Activated naive CD4-positive, alpha-beta T cell treated with anti-CD3 and anti-CD28 coated beads, Interleukin-2, amount 10 ng/mL, durations not matched to agents 7 days and 5 days (primary cell): ENCODE measurements at regions not wholly inside any gene's neighbourhood (a gene's known extent, or its start where the extent isn't known, plus 50 kb on each side); places are given as distances from the start of the nearest gene placed in this dataset.

Experiments used
- CTCF ChIA-PET: fragments of 350-600 bp; sonication (Branson Sonifier 250); formaldehyde crosslinking; loops from one replicate; lab custom pipeline; 2021; ENCODE audit warnings: antibody characterized with exemption; lab: Charles Lee
- DNase-seq: peaks from one replicate; pipeline ENCODE4 v3.0.0-alpha.2; 2020
- H3K27ac Mint-ChIP-seq: one replicate; pipeline ENCODE4 v1.8.0; 2021; ENCODE audit warnings: mild to moderate bottlenecking, moderate library complexity, mixed read lengths
- H3K27me3 Mint-ChIP-seq: one replicate; pipeline ENCODE4 v1.8.0; 2021; ENCODE audit warnings: mild to moderate bottlenecking, mixed read lengths
- H3K36me3 Mint-ChIP-seq: one replicate; pipeline ENCODE4 v1.8.0; 2021; ENCODE audit warnings: mixed read lengths
- H3K4me1 Mint-ChIP-seq: one replicate; pipeline ENCODE4 v1.8.0; 2021; ENCODE audit warnings: mixed read lengths
- H3K4me3 Mint-ChIP-seq: one replicate; pipeline ENCODE4 v1.8.0; 2021; ENCODE audit warnings: mild to moderate bottlenecking, moderate library complexity, mixed read lengths
- H3K9me3 Mint-ChIP-seq: one replicate; pipeline ENCODE4 v1.8.0; 2021; ENCODE audit warnings: mixed read lengths

DNA sequence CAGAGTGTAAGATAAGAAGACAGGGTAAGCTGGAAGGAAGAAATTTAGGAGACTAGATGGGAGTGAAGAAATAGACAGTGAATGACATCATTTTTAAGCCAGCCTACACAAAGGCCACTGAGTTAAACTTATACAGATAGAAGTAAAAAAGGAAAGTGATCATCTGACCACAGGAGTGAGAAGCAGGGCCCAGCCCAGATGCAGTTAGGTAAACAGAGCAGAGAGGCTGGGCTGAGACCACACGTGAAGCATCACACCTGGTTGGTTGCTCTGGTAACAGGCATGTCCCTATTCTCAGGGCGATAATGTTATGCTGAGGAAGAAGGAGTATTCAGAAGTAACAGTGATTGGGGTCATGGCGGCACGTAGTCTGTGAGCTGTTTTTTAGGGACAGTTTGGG, 1079.4 kb downstream of the AACS start:
- Mint-ChIP-seq H3K9me3 (peaks cover 10% of the 10 kb centered on the region), H3K27me3 (no peaks in the 10 kb centered on the region), H3K27ac (no peak overlapping the region), H3K36me3 (no peaks in the 10 kb centered on the region), H3K4me1 (no peaks in the 10 kb centered on the region), H3K4me3 (no peak overlapping the region)
- CTCF ChIA-PET = no interaction called here
- DNase-seq = no peak

DNA sequence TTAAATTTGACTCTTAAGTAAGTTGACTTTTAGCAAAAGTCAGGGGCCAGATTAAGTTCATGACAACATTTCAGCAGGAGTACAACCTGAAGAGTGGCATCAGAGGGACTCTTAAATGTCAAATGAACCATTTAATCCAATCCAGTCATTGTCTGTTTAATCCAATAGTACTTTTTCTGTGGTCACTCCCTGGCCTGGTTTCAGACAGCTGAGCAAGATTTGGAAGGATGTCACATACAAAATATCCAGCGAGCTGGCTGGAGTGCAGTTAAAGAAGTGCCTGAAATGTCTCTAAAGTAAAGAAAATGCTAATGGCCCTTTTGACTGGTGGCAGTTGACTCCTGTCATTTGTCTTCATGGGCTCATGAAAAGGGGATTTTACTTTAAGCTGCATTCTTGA, 1082.1 kb downstream of the AACS start:
- Mint-ChIP-seq H3K4me1 (no peaks in the 10 kb centered on the region), H3K36me3 (no peaks in the 10 kb centered on the region), H3K27ac (no peak overlapping the region), H3K4me3 (no peak overlapping the region), H3K9me3 (peaks cover 11% of the 10 kb centered on the region), H3K27me3 (no peaks in the 10 kb centered on the region)
- CTCF ChIA-PET = no interaction called here
- DNase-seq = no peak

DNA sequence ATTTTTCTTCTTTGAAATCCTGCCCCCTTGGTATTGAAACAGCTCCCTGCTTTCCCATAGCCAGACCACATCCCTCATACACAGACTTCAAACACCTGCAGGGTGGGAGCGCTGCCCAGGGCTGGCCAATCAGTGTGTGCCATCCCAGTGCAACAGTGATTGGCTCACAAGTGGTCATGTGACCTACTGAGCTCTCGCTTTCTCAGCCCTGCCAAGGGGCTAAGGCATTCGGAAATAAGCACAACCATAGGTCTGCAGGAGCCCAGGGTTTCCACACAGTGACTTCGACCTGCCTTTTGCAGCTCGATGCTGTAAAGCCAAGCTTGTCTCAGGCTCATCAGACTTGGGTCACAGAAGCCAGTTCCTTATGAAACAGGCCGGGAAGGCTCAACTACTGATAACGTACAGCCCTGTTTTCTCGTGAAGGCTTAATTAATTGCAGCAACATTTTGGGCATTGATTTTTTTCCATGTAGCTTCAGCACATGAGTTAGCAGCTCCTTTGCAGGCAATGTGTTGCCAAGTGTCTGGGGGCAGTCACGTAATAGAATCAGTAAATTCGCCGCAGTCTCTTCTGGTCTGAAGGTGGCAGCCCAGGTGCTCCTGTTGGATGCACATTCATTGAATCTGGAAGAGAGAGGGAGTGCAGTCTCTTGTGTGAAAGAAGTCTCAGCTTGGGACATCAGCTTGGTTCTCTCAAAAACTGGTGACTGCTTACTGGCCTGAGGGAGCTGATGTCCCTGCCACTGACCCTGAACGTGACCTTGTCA, 1091.8 kb downstream of the AACS start:
- no peak for DNase-seq
- H3K4me1 Mint-ChIP-seq = no peaks in the 10 kb centered on the region
- H3K27me3 Mint-ChIP-seq = no peaks in the 10 kb centered on the region
- H3K4me3 Mint-ChIP-seq = no peak overlapping the region
- H3K9me3 Mint-ChIP-seq = peaks cover 4% of the 10 kb centered on the region
- H3K36me3 Mint-ChIP-seq = no peaks in the 10 kb centered on the region
- no peak overlapping the region for H3K27ac Mint-ChIP-seq
- CTCF ChIA-PET = no interaction called here

DNA sequence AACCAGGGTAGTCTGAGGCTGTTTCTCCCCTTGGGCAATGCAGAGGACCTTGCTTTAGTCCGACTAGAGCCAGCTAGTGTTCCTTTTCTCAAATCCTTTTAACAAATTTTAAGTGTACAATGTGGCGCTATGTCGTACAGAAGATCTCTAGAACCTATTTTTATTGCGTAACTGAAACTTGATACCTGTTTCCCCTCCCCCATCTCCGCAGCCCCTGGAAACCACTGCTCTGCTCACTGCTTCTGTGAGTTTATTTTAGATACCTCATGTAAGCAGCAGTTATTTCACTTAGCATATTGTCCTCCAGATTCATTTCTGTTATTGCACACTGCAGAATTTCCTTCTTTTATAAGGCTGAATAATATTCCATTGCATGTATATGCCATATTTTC, 1092.3 kb downstream of the AACS start:
- DNase-seq = no peak
- Mint-ChIP-seq H3K4me3 (no peak overlapping the region), H3K36me3 (no peaks in the 10 kb centered on the region), H3K27me3 (no peaks in the 10 kb centered on the region), H3K9me3 (peaks cover 4% of the 10 kb centered on the region), H3K4me1 (no peaks in the 10 kb centered on the region), H3K27ac (no peak overlapping the region)
- CTCF ChIA-PET = no interaction called here

DNA sequence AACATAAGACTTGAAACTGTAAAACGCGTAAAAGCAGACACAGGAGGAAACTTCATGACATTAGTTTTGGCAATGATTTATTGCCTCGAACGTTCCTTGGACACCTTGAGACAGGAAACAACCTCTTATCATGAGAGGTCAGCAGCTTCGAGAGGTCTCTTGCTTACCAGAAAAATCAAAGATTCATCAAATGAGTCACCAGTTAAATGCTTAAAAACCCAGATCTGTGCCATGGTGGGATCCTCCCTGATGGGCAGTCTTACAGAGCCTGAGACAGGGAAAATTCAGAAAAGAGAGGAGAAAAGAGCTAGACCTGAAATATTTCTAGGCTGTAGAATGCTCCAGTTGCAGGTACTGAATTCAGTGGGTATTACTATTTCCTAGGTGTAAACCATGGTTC, 1093.9 kb downstream of the AACS start:
- H3K36me3 Mint-ChIP-seq = no peaks in the 10 kb centered on the region
- H3K27ac Mint-ChIP-seq = no peak overlapping the region

DNA sequence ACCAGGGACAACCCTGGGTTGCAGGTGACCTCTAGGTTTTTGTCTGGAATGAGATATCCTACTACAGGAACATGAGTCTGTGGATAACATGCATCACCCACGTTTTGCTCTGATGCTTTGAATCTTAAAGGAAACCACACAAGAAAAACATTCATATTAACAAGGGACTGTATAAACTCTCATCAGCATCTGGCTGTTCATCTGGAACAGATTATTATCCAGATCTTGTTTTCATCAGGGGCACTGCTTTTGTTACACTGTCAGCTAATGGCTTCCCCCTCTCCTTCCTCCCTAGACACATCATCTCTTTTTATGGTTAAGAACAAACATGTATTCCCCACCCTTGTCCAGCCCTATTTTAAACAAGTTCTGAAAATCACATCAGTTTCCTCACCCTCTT, 1095.7 kb downstream of the AACS start:
- no peaks in the 10 kb centered on the region for H3K4me1 Mint-ChIP-seq

More for the DNA sequence above, 1093.9 kb downstream of the AACS start:
- H3K4me3 Mint-ChIP-seq = no peak overlapping the region
- CTCF ChIA-PET = no interaction called here
- H3K27me3 Mint-ChIP-seq = no peaks in the 10 kb centered on the region
- peaks cover 8% of the 10 kb centered on the region for H3K9me3 Mint-ChIP-seq
- H3K4me1 Mint-ChIP-seq = no peaks in the 10 kb centered on the region
- no peak for DNase-seq

DNA sequence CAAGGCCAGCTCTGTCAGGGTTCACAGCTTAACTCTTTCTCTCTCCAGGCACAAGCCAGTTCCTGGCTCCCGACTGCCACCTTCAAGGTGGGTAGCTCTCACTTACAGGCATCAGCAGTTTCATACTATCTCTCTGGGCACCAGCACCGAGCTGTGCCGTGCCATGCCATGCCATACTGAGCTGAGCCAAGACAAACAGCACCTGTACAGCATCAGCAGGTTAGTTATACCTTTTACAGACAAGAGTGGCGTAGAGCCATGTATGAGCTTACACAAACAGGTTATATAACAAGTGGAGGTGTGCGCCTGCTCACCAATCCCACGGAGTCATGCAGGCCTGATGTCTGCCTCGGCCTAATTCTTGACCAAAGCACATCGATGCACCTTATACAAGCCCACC, 1098.7 kb downstream of the AACS start:
- H3K9me3 Mint-ChIP-seq = peaks cover 15% of the 10 kb centered on the region
- no peak overlapping the region for H3K27ac Mint-ChIP-seq
- CTCF ChIA-PET = no interaction called here
- H3K4me1 Mint-ChIP-seq = no peaks in the 10 kb centered on the region
- no peaks in the 10 kb centered on the region for H3K36me3 Mint-ChIP-seq
- H3K4me3 Mint-ChIP-seq = no peak overlapping the region
- H3K27me3 Mint-ChIP-seq = no peaks in the 10 kb centered on the region
- no peak for DNase-seq

More for the DNA sequence above, 1095.7 kb downstream of the AACS start:
- H3K27ac Mint-ChIP-seq = no peak overlapping the region
- H3K9me3 Mint-ChIP-seq = peaks cover 11% of the 10 kb centered on the region
- CTCF ChIA-PET = interaction anchor here (0.6 kb wide), 1 partner anchor 588 kb away, joined by 3 read pairs; no protein-coding TSS in a partner anchor
- H3K36me3 Mint-ChIP-seq = no peaks in the 10 kb centered on the region
- no peak for DNase-seq
- no peak overlapping the region for H3K4me3 Mint-ChIP-seq
- H3K27me3 Mint-ChIP-seq = no peaks in the 10 kb centered on the region

DNA sequence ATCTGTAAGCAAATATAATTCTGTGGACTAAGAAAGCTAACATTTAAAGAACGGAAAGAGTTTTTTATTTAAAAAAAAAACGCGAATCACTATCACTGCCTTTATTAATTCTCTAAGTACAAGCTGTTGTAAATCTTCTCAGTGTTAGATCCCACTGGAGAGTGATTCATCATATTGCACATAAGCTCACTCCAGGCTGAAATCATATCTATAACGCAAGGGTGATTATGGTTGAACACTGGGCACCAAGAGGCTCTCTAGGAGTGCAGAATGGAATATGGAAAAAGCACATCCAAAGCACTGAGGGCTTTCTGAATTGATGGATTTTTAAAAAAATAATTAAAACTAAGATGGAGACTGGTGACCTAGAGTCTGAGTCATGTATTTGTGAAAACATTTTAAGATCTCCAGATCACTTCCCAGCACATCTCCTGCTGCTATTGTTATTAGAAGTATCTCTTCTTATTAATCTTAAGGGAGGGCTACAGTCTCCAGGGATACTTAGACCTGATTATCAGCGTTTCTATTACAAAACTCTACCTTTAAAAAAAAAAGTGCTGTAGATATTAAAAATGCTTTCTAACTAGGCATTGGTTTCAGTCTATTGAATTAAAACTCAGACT, 1106.8 kb downstream of the AACS start:
- CTCF ChIA-PET = no interaction called here
- H3K36me3 Mint-ChIP-seq = no peaks in the 10 kb centered on the region
- DNase-seq = no peak
- H3K4me3 Mint-ChIP-seq = no peak overlapping the region
- no peaks in the 10 kb centered on the region for H3K4me1 Mint-ChIP-seq
- H3K9me3 Mint-ChIP-seq = peaks cover 5% of the 10 kb centered on the region
- H3K27ac Mint-ChIP-seq = no peak overlapping the region
- no peaks in the 10 kb centered on the region for H3K27me3 Mint-ChIP-seq

DNA sequence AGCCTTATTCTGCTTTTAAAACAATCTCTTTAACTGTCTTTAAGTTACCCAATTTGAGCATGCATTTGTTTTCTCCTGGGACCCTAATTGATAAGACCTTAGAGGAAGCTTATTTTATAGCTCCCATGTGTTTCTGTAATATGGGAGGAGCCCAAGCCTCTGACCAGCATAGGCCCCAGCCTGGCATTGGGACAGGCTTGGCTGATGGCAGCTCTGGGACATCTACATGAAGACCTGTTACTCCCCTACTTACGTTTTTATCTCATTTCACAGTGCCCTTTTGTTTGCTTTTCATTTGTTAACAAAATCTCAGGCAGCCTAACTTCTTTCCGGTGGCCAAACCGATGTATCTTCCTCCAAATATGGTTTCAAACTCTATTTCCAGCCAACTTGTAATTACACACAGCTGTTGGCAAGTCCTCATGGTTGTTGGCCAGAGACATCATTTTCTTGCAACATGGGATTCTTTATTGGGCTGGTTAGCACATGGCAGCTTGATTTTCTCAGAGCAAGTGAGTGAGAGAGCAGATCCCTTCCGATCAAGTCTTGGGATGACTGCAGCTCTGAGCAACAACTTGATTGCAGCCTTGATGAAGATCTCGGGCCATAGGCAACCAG, 1117.5 kb downstream of the AACS start:
- no peak overlapping the region for H3K4me3 Mint-ChIP-seq
- peaks cover 2% of the 10 kb centered on the region for H3K36me3 Mint-ChIP-seq

DNA sequence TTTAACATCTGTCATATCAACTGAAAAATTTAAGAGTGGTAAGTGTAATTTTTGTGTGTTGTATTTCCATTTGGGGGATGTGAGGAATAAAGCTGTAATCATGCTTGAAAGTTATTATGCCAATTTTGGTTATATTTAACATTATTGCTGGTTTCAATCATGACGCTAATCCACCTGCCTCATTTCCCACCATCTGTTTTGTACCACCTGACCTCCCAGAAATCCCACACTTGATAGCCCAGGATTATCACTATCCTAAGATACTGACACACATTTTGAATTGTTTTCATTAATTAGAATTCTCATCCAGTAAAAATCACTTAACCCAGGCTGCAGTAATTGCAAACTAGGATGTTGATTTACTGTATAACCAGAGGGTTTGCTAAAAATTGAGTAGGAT, 1119.8 kb downstream of the AACS start:
- peaks cover 4% of the 10 kb centered on the region for H3K27me3 Mint-ChIP-seq
- H3K4me1 Mint-ChIP-seq = no peaks in the 10 kb centered on the region
- no peak overlapping the region for H3K27ac Mint-ChIP-seq
- CTCF ChIA-PET = no interaction called here
- peaks cover 8% of the 10 kb centered on the region for H3K9me3 Mint-ChIP-seq
- H3K36me3 Mint-ChIP-seq = peaks cover 2% of the 10 kb centered on the region
- H3K4me3 Mint-ChIP-seq = no peak overlapping the region
- no peak for DNase-seq

More for the DNA sequence above, 1117.5 kb downstream of the AACS start:
- no peak for DNase-seq
- CTCF ChIA-PET = no interaction called here
- H3K4me1 Mint-ChIP-seq = no peaks in the 10 kb centered on the region
- H3K27ac Mint-ChIP-seq = no peak overlapping the region
- peaks cover 12% of the 10 kb centered on the region for H3K9me3 Mint-ChIP-seq
- no peaks in the 10 kb centered on the region for H3K27me3 Mint-ChIP-seq

DNA sequence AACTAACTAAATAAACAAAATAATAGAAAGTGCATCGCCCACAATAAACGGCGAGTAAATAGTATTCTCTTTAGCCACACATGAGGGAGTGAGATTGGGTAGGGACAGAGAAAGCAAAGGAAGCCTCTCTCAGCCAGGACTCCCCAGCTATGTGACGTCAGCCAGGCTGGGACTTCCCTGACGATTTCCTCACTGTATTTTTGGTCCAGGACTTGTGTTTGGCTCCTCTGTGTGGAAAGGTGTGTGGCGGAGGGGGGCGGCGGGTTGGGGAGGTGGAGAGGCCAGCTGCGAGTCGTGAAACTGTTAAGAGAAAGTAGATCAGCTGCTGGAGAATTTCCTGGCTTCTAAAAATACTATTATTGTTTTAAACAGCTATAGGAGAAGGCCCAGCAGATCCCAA, 1124.6 kb downstream of the AACS start:
- Mint-ChIP-seq H3K36me3 (no peaks in the 10 kb centered on the region), H3K27me3 (peaks cover 20% of the 10 kb centered on the region), H3K27ac (no peak overlapping the region), H3K4me1 (no peaks in the 10 kb centered on the region), H3K4me3 (no peak overlapping the region), H3K9me3 (no peaks in the 10 kb centered on the region)
- CTCF ChIA-PET = no interaction called here
- DNase-seq = no peak

DNA sequence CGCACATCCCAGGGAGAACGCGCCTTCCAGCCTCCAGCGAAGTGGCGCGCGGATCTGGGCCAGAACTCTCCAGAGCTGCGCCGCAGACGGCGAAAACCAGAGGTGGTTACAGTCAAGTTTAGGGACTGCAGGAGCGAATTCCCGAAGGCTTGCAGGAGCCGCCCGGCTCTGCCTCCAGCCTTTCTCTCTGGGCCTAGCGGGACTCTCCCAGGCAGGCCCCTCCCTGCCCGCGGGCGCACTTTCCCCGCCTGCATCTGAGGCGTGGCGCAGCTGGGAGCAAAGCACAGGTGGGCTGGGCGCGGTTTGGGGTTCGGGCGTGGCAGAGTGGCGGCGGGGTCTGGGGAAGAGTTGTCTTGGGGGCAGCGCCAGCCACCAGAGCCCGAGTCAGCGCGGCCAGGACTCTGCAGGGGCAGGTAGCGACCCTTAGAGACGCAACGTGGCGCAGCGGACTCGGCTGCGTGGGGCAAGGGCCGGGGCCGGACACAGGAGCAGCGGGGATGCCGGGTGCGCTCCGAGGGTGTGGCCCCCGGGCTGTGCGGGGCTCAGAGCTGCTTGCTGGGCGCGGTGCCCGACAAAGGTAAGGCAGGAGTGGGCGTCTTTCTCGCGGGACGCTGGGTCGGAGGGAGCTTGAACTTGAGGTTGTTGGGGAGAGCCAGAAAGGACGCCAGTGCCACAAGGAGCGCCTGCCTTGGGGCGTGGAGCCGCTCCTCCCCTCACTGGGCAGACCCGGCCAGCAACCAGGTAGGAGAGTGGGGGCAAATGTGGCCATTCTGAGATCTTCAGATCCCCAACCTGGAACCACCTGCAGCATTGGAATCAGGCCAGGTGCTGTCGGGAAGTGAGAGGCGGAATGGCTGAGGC, 1126.0 kb downstream of the AACS start:
- H3K36me3 Mint-ChIP-seq = no peaks in the 10 kb centered on the region

DNA sequence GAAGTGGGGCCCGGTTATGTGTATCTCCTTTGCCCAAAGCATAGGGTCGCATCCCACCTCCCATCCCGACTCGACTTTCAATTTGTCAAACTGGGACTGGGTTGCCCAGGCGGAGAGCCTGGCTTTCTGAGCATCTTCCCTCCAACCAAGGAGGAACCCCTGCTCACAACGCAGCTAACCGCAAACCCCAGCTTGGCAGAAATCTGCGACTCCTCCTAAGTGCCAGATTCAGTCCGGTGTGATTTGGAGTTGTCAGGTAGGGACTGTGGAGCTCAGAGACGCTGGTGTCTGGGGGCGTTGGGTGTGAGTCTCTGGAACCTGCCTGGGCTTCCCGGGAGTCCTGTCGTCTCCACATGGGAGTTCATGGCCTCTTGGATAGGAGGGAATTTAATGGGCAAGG, 1126.7 kb downstream of the AACS start:
- CTCF ChIA-PET = no interaction called here
- no peaks in the 10 kb centered on the region for H3K4me1 Mint-ChIP-seq
- no peak for DNase-seq
- H3K27ac Mint-ChIP-seq = no peak overlapping the region
- no peak overlapping the region for H3K4me3 Mint-ChIP-seq
- H3K27me3 Mint-ChIP-seq = peaks cover 20% of the 10 kb centered on the region
- H3K36me3 Mint-ChIP-seq = no peaks in the 10 kb centered on the region
- peaks cover 3% of the 10 kb centered on the region for H3K9me3 Mint-ChIP-seq

More for the DNA sequence above, 1126.0 kb downstream of the AACS start:
- CTCF ChIA-PET = no interaction called here
- DNase-seq = no peak
- peaks cover under 1% of the 10 kb centered on the region for H3K9me3 Mint-ChIP-seq
- H3K4me3 Mint-ChIP-seq = no peak overlapping the region
- H3K27me3 Mint-ChIP-seq = peaks cover 20% of the 10 kb centered on the region
- H3K4me1 Mint-ChIP-seq = no peaks in the 10 kb centered on the region
- H3K27ac Mint-ChIP-seq = no peak overlapping the region

DNA sequence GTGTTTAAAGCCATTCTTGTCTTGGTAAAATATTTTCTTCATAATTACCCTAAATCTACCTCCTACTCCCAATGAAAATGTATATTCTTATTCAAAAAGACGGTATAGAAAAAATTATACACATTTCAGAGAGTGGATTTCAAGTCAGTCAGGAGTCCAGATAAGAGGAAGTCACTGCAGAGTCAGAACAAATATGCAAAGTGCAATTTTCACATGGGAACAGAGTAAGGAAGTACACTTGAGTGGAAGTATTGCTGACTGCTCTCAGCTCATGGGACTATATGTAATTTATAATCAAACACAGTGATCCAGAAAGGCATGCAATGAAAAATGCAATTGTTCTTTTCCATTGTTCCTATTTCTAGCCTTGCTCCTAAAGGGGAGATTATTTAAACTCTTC, 1128.0 kb downstream of the AACS start:
- Mint-ChIP-seq H3K4me3 (no peak overlapping the region), H3K9me3 (peaks cover 5% of the 10 kb centered on the region), H3K27me3 (peaks cover 20% of the 10 kb centered on the region), H3K27ac (no peak overlapping the region), H3K36me3 (no peaks in the 10 kb centered on the region), H3K4me1 (no peaks in the 10 kb centered on the region)
- no peak for DNase-seq
- CTCF ChIA-PET = no interaction called here
